C4-2B (cell line): ENCODE measurements at regions not wholly inside any gene's neighbourhood (a gene's known extent, or its start where the extent isn't known, plus 50 kb on each side); places are given as distances from the start of the nearest gene placed in this dataset.

ENCODE experiments used
- CTCF ChIP-seq: fragments of 450-650 bp; conservative IDR thresholded peaks from 2 replicates; pipeline ENCODE4 v1.5.1; 2017; ENCODE audit warnings: mild to moderate bottlenecking
- ZFX ChIP-seq: fragments of 450-650 bp; IDR thresholded peaks from 2 replicates; pipeline ENCODE4 v1.6.1; 2017

- TF ChIP-seq CTCF (no peak), ZFX (no peak)
Observed at GRCh38 chr3:89795506-89795905, 688.1 kb downstream of the EPHA3 start.
